SK-N-SH treated with all-trans-retinoic acid at 6 μM for 48 hours (cell line): ENCODE measurements at regions not wholly inside any gene's neighbourhood (a gene's known extent, or its start where the extent isn't known, plus 50 kb on each side); places are given as distances from the start of the nearest gene placed in this dataset.

Experiments
- BACH2 ChIP-seq: fragments of 250-450 bp; sonication (Bioruptor Pico); IDR thresholded peaks from 2 replicates; pipeline ENCODE4 v1.9.0; 2021; ENCODE audit warnings: mild to moderate bottlenecking, borderline replicate concordance
- CREB5 ChIP-seq: fragments of 250-450 bp; sonication (Bioruptor Pico); IDR thresholded peaks from 2 replicates; pipeline ENCODE4 v1.5.1; 2020; ENCODE audit warnings: low read depth, mild to moderate bottlenecking, moderate library complexity
- GLIS3 ChIP-seq: fragments of 250-450 bp; sonication (Bioruptor Pico); IDR thresholded peaks from 2 replicates; pipeline ENCODE4 v1.5.0; 2020; ENCODE audit warnings: mild to moderate bottlenecking, moderate library complexity
- PATZ1 ChIP-seq: fragments of 250-450 bp; sonication (Bioruptor Pico); IDR thresholded peaks from 2 replicates; pipeline ENCODE4 v1.8.0; 2020; ENCODE audit warnings: mild to moderate bottlenecking, moderate library complexity, borderline replicate concordance
- RARB ChIP-seq: fragments of 250-450 bp; sonication (Bioruptor Pico); IDR thresholded peaks from 2 replicates; pipeline ENCODE4 v1.8.0; 2021; ENCODE audit warnings: mild to moderate bottlenecking, moderate library complexity
- SNAI2 ChIP-seq: fragments of 250-450 bp; sonication (Bioruptor Pico); IDR thresholded peaks from 2 replicates; pipeline ENCODE4 v1.5.0; 2020; ENCODE audit warnings: mild to moderate bottlenecking, moderate library complexity
- TSHZ2 ChIP-seq: fragments of 250-450 bp; sonication (Bioruptor Pico); IDR thresholded peaks from 2 replicates; pipeline ENCODE4 v1.5.0; 2020; ENCODE audit warnings: mild to moderate bottlenecking, moderate library complexity
- ZFP3 ChIP-seq: fragments of 250-450 bp; sonication (Bioruptor Pico); IDR thresholded peaks from 2 replicates; pipeline ENCODE4 v1.5.0; 2020; ENCODE audit warnings: mild to moderate bottlenecking, moderate library complexity
- ZFP30 ChIP-seq: fragments of 450-650 bp; formaldehyde crosslinking; IDR thresholded peaks from 2 replicates; pipeline ENCODE4 v1.5.0; 2022; ENCODE audit warnings: mild to moderate bottlenecking, moderate library complexity

GRCh38 chr4:61049018-61049417 lies 151.1 kb upstream of the ADGRL3 start:
- TF ChIP-seq PATZ1 (CRISPR knock-in tag) (no peak), GLIS3 (no peak), RARB (CRISPR knock-in tag) (no peak), BACH2 (no peak), CREB5 (no peak), SNAI2 (CRISPR knock-in tag) (no peak), ZFP3 (CRISPR knock-in tag) (no peak), TSHZ2 (CRISPR knock-in tag) (no peak), ZFP30 (CRISPR knock-in tag) (no peak)
